A549 (cell line): ENCODE measurements at regions not wholly inside any gene's neighbourhood (a gene's known extent, or its start where the extent isn't known, plus 50 kb on each side); places are given as distances from the start of the nearest gene placed in this dataset.

Experiments
- ATAC-seq, 2 experiments: fragments of 200-7000 bp in 1 of 2; fragments of >200 bp in 1 of 2; cut with Nextera tagmentation in 1 of 2; cut with Tn5 transposase in 1 of 2; 3 replicates each; pipeline versions ENCODE4 v1.8.0 to v1.9.1; 2018 to 2020; ENCODE audit warnings: mild to moderate bottlenecking in 1 of 2, moderate library complexity in 1 of 2
- CTCF ChIA-PET: fragments of 300-600 bp; sonication (Branson Sonifier 250); formaldehyde crosslinking; extraction: SDS; loops from one replicate; lab custom pipeline; 2021; ENCODE audit warnings: antibody characterized with exemption, inconsistent platforms; lab: Yijun Ruan, JAX
- POLR2A ChIA-PET: fragments of 350-600 bp; formaldehyde crosslinking; extraction: SDS; loops from one replicate; lab custom pipeline; 2021; ENCODE audit warnings: antibody characterized with exemption, inconsistent platforms; lab: Yijun Ruan, JAX
- DNase-seq, 2 experiments: peaks; one replicate each; pipeline versions ENCODE4 v3.0.0 to v3.0.0-alpha.2; 2011 to 2016; ENCODE audit warnings: low read depth in 1 of 2, low spot score in 1 of 2
- FAIRE-seq: peaks from 2 replicates; lab custom pipeline; 2011; peaks lifted over from hg19 to GRCh38; lab: Jason Lieb, UNC
- H3K27ac ChIP-seq, 2 experiments: fragments of >200 bp; sonication (Bioruptor Twin); formaldehyde crosslinking; 3 replicates each; pipeline ENCODE4 v1.5.1; 2016 to 2017
- H3K4me1 ChIP-seq: fragments of >200 bp; sonication (Bioruptor Twin); formaldehyde crosslinking; 3 replicates; pipeline ENCODE4 v1.6.1; 2016
- H3K4me2 ChIP-seq: fragments of >200 bp; sonication (Bioruptor Twin); formaldehyde crosslinking; 3 replicates; pipeline ENCODE4 v1.6.1; 2016
- H3K4me3 ChIP-seq: fragments of >200 bp; sonication (Bioruptor Twin); formaldehyde crosslinking; 3 replicates; pipeline ENCODE4 v1.5.1; 2016
- H3K9me3 ChIP-seq: fragments of >200 bp; sonication (Bioruptor Twin); formaldehyde crosslinking; 3 replicates; pipeline ENCODE4 v1.6.1; 2016
- ATOH8 ChIP-seq: fragments of 250-450 bp; sonication (Bioruptor Pico); IDR thresholded peaks from 2 replicates; pipeline ENCODE4 v1.5.0; 2020; ENCODE audit warnings: low read depth, mild to moderate bottlenecking, moderate library complexity
- BCL3 ChIP-seq: fragments of >200 bp; sonication (Bioruptor Twin); formaldehyde crosslinking; IDR thresholded peaks from 3 replicates; pipeline ENCODE4 v1.6.1; 2016
- BHLHE40 ChIP-seq: IDR thresholded peaks from 2 replicates; pipeline ENCODE4 v1.6.1; 2012; ENCODE audit warnings: low read depth, low read length, inconsistent platforms
- CBX2 ChIP-seq: fragments of 200-600 bp; sonication (generic); IDR thresholded peaks from 2 replicates; pipeline ENCODE4 v1.6.1; 2016; ENCODE audit warnings: low read depth, mild to moderate bottlenecking, borderline replicate concordance
- CBX8 ChIP-seq: fragments of 200-600 bp; sonication (generic); IDR thresholded peaks from 2 replicates; pipeline ENCODE4 v1.6.1; 2016
- CEBPB ChIP-seq, 2 experiments: fragments of >200 bp in 1 of 2; sonication (Bioruptor Twin) in 1 of 2; formaldehyde crosslinking in 1 of 2; IDR thresholded peaks; 2 replicates each; pipeline ENCODE4 v1.6.1; 2012 to 2016
- CHD2 ChIP-seq: fragments of 150-350 bp; IDR thresholded peaks from 2 replicates; pipeline ENCODE4 v1.6.1; 2014; ENCODE audit warnings: low read length; ENCODE audit not compliant: partially characterized antibody
- CTCF ChIP-seq: fragments of >200 bp; sonication (Bioruptor Twin); formaldehyde crosslinking; IDR thresholded peaks from 3 replicates; pipeline ENCODE4 v1.5.1; 2016
- E2F6 ChIP-seq: IDR thresholded peaks from 2 replicates; pipeline ENCODE4 v1.6.1; 2012; ENCODE audit warnings: low read depth, borderline replicate concordance
- EHF ChIP-seq: fragments of 250-450 bp; sonication (Bioruptor Pico); IDR thresholded peaks from 2 replicates; pipeline ENCODE4 v1.5.0; 2020; ENCODE audit warnings: mild to moderate bottlenecking
- ESRRA ChIP-seq: fragments of 150-350 bp; IDR thresholded peaks from 2 replicates; pipeline ENCODE4 v1.6.1; 2014; ENCODE audit warnings: mild to moderate bottlenecking, low read length, borderline replicate concordance
- FOSL2 ChIP-seq, 2 experiments: fragments of 450-650 bp in 1 of 2; fragments of >200 bp in 1 of 2; sonication (Bioruptor Twin) in 1 of 2; formaldehyde crosslinking; IDR thresholded peaks; 2 replicates each; pipeline versions ENCODE4 v1.5.0 to v1.6.1; 2016 to 2020; ENCODE audit warnings: mild to moderate bottlenecking in 1 of 2, moderate library complexity in 1 of 2
- GATA3 ChIP-seq: IDR thresholded peaks from 2 replicates; pipeline ENCODE4 v1.6.1; 2012; ENCODE audit warnings: borderline replicate concordance
- HDAC2 ChIP-seq: fragments of 200-600 bp; sonication (generic); IDR thresholded peaks from 2 replicates; pipeline ENCODE4 v1.6.1; 2016
- HEYL ChIP-seq: fragments of 250-450 bp; sonication (Bioruptor Pico); IDR thresholded peaks from 2 replicates; pipeline ENCODE4 v1.8.0; 2021; ENCODE audit warnings: mild to moderate bottlenecking, moderate library complexity
- HMGXB4 ChIP-seq: fragments of 250-450 bp; sonication (Bioruptor Pico); IDR thresholded peaks from 2 replicates; pipeline ENCODE4 v1.5.0; 2021; ENCODE audit warnings: mild to moderate bottlenecking, moderate library complexity, borderline replicate concordance
- HOXB5 ChIP-seq: fragments of 250-450 bp; sonication (Bioruptor Pico); IDR thresholded peaks from 2 replicates; pipeline ENCODE4 v1.5.0; 2020; ENCODE audit warnings: mild to moderate bottlenecking, moderate library complexity
- JUN ChIP-seq, 2 experiments: fragments of >200 bp; sonication (Bioruptor Twin); formaldehyde crosslinking; IDR thresholded peaks; 2 replicates in 1 of 2; 3 replicates in 1 of 2; pipeline ENCODE4 v1.6.1; 2016 to 2017
- KDM1A ChIP-seq: fragments of 200-600 bp; sonication (generic); IDR thresholded peaks from 2 replicates; pipeline ENCODE4 v1.6.1; 2016; ENCODE audit warnings: low read depth, mild to moderate bottlenecking
- PBX3 ChIP-seq: IDR thresholded peaks from 2 replicates; pipeline ENCODE4 v1.6.1; 2012
- RAD21 ChIP-seq, 2 experiments: fragments of >200 bp in 1 of 2; sonication (Bioruptor Twin) in 1 of 2; formaldehyde crosslinking in 1 of 2; IDR thresholded peaks in 1 of 2; conservative IDR thresholded peaks in 1 of 2; 2 replicates in 1 of 2; 3 replicates in 1 of 2; pipeline ENCODE4 v1.6.1; 2012 to 2018; ENCODE audit warnings: inconsistent platforms in 1 of 2
- RCOR1 ChIP-seq: fragments of 150-350 bp; IDR thresholded peaks from 2 replicates; pipeline ENCODE4 v1.6.1; 2014; ENCODE audit warnings: antibody characterized with exemption, low read length, low read depth
- RFX5 ChIP-seq: fragments of 450-650 bp; IDR thresholded peaks from 2 replicates; pipeline ENCODE4 v1.7.1; 2014; ENCODE audit warnings: antibody characterized with exemption, mild to moderate bottlenecking, moderate library complexity
- SMC3 ChIP-seq: fragments of >200 bp; sonication (Bioruptor Twin); formaldehyde crosslinking; IDR thresholded peaks from 3 replicates; pipeline ENCODE4 v1.6.1; 2018; ENCODE audit warnings: inconsistent platforms
- USF2 ChIP-seq: fragments of 450-650 bp; IDR thresholded peaks from 2 replicates; pipeline ENCODE4 v1.6.1; 2014; ENCODE audit warnings: antibody characterized with exemption
- ZSCAN20 ChIP-seq: fragments of 250-450 bp; sonication (Bioruptor Pico); IDR thresholded peaks from 2 replicates; pipeline ENCODE4 v1.8.0; 2022; ENCODE audit warnings: mild to moderate bottlenecking, moderate library complexity
- WGBS: methylation state at CpG from one replicate; pipeline ENCODE4 v1.1.6; 2017; ENCODE audit errors: missing lambda C conversion rate; 5-methylcytosine and 5-hydroxymethylcytosine counted together

GRCh38 chr5:38022631-38023030, 182.8 kb upstream of the GDNF start:
- Histone ChIP-seq H3K27ac (no peak overlapping the region), H3K4me1 (no peaks in the 10 kb centered on the region), H3K9me3 (no peaks in the 10 kb centered on the region), H3K4me3 (no peak overlapping the region), H3K4me2 (no peak overlapping the region)
- POLR2A ChIA-PET = no interaction called here
- TF ChIP-seq KDM1A (no peak), FOSL2 (IDR thresholded peaks at IDR 0.05) (no peak), FOSL2 (CRISPR knock-in tag; IDR thresholded peaks at IDR 0.05) (no peak), RFX5 (no peak), CBX8 (no peak), HDAC2 (no peak), CHD2 (no peak), HOXB5 (CRISPR knock-in tag) (no peak), JUN (IDR thresholded peaks at IDR 0.05) (no peak), RAD21 (conservative IDR thresholded peaks at IDR 0.05 in 1 of 2, IDR thresholded peaks at IDR 0.05 in 1 of 2) (no peak)
- 19% methylated on average over 4 of the region's 4 CpGs for WGBS
- no peak for FAIRE-seq
- no peak for DNase-seq
- ATAC-seq = no peak
- CTCF ChIA-PET = no interaction called here

GRCh38 chr5:38018016-38018415, 178.2 kb upstream of the GDNF start:
- no peak for DNase-seq
- Histone ChIP-seq H3K4me3 (no peak overlapping the region), H3K4me1 (no peaks in the 10 kb centered on the region), H3K4me2 (no peak overlapping the region), H3K27ac (no peak overlapping the region), H3K9me3 (no peaks in the 10 kb centered on the region)
- TF ChIP-seq CTCF (no peak), CBX8 (no peak), GATA3 (no peak), CBX2 (no peak), E2F6 (no peak), RCOR1 (no peak), BHLHE40 (no peak), SMC3 (no peak), ZSCAN20 (CRISPR knock-in tag) (no peak), HEYL (CRISPR knock-in tag) (no peak), USF2 (no peak), EHF (CRISPR knock-in tag) (no peak), PBX3 (no peak), BCL3 (no peak), JUN (IDR thresholded peaks at IDR 0.05) (no peak), HMGXB4 (CRISPR knock-in tag) (no peak), CEBPB (IDR thresholded peaks at IDR 0.05) (no peak), ESRRA (no peak), ATOH8 (CRISPR knock-in tag) (no peak)
- CTCF ChIA-PET = interaction anchor here (0.6 kb wide), 1 partner anchor 749 kb away, joined by 3 read pairs; no protein-coding TSS in a partner anchor
- ATAC-seq = no peak
- 8% methylated on average over 6 of the region's 6 CpGs for WGBS
- POLR2A ChIA-PET = no interaction called here
- no peak for FAIRE-seq
